Activated naive CD4-positive, alpha-beta T cell treated with anti-CD3 and anti-CD28 coated beads, Interleukin-2, amount 50 U/mL, for 16 hours (primary cell): ENCODE measurements at regions not wholly inside any gene's neighbourhood (a gene's known extent, or its start where the extent isn't known, plus 50 kb on each side); places are given as distances from the start of the nearest gene placed in this dataset.

ENCODE experiments used
- DNase-seq: peaks from one replicate; pipeline ENCODE4 v3.0.0-alpha.2; 2020

- no peak for DNase-seq
Observed at GRCh38 chr6:14655201-14656061, 537.9 kb downstream of the CD83 start.

GRCh38 chr6:14656078-14656521, 538.5 kb downstream of the CD83 start:
- no peak for DNase-seq

GRCh38 chr6:14656649-14657048, 539.1 kb downstream of the CD83 start:
- DNase-seq, result no peak

- no peak for DNase-seq
Observed at GRCh38 chr6:14658030-14658429, 540.5 kb downstream of the CD83 start.

GRCh38 chr6:14658886-14659561, 541.5 kb downstream of the CD83 start:
- DNase-seq, result no peak

- no peak for DNase-seq
Observed at GRCh38 chr6:14659841-14660240, 542.3 kb downstream of the CD83 start.

- peak; percentile 37 for DNase-seq
Observed at GRCh38 chr6:14660806-14661579, 543.4 kb downstream of the CD83 start.

DNA sequence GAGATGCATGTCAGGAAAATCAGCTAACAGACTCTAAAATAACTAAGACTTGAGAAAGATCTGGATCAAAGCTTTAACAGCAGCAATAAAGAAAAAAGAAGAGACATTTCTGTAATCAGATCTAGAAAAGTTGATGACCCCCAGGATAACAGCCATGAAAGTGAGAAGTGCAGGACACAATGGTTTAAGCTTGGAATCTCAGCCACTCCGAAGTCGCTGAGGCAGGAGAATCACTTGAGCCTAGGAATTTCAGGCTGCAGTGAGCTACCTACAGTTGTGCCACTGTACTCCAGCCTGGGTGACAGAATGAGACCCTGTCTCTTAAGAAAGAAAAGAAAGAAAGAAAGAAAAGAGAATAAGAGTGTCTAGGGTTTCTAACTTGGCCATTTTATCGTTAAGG, 544.1 kb downstream of the CD83 start:
- no peak for DNase-seq

- no peak for DNase-seq
Observed at GRCh38 chr6:14664112-14664601, 546.6 kb downstream of the CD83 start.

DNA sequence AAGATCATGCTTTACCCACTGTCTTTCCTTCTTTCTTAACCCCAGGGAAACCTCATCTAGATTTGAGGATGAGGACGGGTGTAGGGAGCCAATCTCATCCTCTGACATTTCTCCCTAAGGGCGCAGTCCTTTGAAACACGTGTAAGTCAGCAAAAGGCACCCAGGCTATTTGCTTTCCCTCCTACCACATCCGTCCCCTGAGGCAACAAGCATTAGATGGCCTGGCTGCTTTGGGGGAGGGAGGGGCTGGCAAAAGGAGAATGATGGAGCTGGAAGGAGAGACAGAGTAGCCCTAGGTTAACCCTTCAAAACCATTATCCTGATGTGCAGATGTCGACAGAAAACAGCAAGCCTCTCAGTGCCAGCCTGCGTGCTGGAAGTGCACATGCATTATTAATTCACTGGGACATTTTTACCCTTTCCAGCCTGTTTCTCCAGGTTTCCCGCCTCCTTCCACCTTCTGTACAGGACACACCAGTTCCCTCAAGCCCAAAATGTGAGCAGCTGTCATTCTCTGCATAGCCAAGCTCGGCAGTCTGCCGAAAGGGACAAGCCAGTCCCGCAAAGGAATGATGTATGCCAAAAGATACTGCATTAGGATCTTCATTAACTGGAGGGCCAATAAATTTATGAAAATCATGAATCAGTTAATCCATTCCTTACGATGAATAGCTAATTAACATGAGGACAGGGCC, 547.2 kb downstream of the CD83 start:
- no peak for DNase-seq

DNA sequence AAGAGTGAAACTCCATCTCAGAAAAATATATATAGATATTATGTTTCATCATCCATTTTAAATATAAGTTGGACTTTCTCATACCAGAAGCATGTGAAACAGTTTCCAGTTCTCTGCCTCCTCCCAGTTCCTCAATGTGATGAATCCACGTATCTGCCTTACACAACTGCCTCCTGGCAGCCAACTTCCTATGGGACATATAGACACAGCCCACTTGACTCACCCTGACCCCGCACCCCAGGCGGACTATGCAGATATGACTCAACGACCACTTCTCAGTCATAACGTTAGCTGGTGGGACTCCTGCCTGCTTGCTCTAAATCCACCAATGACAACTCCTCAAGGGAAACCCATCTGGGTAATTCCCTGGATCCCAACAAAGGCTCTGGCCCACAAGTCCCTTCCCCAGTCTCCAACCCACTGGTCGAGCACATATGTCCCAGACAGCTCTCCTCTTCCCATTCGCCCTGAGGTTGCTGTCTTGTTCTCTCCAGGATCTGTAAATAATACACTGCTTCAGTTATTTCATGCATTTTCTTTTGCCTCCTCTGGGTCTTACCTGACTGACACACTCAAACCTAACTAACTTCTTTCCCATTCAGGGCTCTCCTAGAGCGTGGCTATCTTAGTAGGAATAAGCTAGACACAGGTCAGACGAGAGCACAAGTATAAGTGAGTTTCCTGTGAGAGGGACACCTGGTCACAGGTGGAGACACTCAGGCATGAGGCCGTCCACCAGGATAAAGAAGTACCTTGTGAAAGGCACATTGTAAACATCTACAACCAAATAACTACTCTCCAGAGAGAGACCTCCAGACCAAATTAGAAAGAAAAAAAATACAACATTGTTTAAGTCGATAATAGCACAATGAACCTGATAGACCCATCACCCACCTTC, 548.5 kb downstream of the CD83 start:
- no peak for DNase-seq

GRCh38 chr6:14670806-14671205, 553.2 kb downstream of the CD83 start:
- no peak for DNase-seq

DNA sequence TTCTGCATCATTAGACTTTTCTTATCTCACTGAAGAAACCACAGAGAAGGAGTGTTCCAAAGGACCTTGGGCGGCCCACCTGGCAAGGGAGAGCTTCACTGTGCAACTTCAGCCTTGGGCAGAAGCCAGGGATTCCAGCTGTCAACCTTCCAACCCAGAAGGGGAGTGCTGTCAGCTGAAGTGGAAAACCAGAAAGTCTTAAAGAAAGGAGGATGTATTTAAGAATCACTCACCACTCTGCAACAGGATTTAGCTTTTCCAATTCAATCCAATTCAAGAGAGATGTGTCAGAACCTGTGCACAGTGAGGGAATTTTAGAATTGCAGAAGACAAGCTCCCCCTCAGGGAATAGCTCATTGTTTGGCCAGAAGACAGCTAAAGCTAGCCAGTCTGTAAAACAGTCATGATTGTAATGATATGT, 553.7 kb downstream of the CD83 start:
- DNase-seq, result no peak

GRCh38 chr6:14671937-14672336, 554.4 kb downstream of the CD83 start:
- no peak for DNase-seq

DNA sequence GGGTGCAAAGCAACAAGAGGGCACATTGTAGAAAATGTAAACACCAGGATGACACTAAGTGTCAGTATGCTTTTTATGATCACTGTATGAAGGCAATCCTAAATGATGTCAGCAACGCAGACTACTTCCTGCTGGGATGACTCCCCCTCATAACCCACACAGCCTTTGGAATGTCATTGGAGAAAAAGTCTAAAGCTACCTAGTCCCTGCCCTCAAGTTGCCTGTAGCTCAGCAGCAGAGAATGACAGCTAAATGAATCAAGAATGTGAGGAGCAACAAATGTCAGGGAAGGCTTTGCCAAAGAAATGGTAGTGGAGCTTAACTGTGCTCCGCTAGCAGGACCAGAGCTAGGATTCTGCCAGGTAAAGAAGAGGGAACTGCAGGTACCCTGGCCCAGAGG, 555.6 kb downstream of the CD83 start:
- no peak for DNase-seq

DNA sequence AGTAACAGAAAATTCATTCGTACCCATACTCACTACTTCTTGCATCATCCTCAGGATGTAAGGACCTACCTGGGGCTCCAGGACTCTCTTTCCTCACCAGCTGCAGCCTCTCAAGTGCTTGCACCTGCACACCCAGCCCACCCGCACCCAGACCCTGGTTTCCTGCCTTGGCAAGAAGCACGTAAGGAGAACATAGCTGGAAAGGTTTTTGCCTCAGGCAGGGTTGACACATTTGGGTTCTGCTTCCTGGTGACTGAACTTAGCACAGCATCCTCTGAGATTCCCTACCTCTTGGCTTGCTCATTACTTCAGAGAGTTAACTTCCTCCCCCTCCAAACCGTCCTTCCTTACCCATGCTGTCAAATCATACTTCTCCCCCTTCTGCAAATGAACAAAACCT, 556.9 kb downstream of the CD83 start:
- no peak for DNase-seq

- no peak for DNase-seq
Observed at GRCh38 chr6:14674867-14675648, 557.5 kb downstream of the CD83 start.

- DNase-seq, result no peak
Observed at GRCh38 chr6:14676064-14676463, 558.5 kb downstream of the CD83 start.

DNA sequence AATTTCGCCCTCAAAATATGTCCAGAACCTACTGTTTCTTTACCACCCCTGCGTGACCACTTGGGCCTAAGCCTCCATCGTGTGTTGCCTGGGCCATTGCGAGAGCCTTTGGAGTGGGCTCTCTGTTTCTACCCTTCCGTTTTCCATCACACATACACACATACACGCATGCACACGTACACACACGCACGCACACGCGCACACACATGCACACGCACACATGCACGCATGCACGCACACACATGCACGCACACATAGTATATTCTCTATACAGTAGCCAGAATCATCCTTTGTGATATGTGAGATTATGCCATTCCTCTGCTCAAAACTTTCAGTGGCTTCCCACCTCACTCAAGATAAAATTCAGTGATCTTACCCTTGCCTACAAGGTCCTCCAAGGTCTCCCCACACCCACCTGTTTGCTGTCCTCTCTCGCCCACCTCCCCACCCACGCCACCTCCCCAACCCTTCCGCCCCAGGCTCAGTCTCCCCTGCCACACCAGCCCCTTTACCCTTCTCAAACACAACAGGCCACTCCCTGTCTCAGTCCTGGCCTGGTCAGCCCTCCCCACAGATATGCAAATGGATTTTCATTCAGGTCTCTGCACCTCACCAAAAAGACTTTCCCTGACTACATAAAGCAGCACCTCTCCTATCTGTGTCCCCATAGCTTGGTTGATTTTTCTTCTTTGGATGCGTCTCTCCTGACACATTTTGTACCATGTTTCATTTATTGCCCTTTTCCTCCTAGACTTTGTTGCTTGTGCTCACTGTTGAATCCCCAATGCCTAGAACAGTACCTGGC, 559.6 kb downstream of the CD83 start:
- no peak for DNase-seq
